ENCODE measurements at regions not wholly inside any gene's neighbourhood (a gene's known extent, or its start where the extent isn't known, plus 50 kb on each side); places are given as distances from the start of the nearest gene placed in this dataset.

- H3K36me3 Mint-ChIP-seq = no peaks in the 10 kb centered on the region
These were observed 732.5 kb upstream of the RBFOX1 start for GRCh38 chr16:6600167-6600566.

GRCh38 chr16:6593799-6594198 is 738.8 kb upstream of the RBFOX1 start:
- H3K27me3 Mint-ChIP-seq = peaks cover 13% of the 10 kb centered on the region
- DNase-seq (ENCODE audit: extremely low spot score, unreplicated experiment) = no peak
- H3K4me3 Mint-ChIP-seq = no peak overlapping the region
- no peaks in the 10 kb centered on the region for H3K4me1 Mint-ChIP-seq (ENCODE audit: unreplicated experiment)
- no peaks in the 10 kb centered on the region for H3K9me3 Mint-ChIP-seq
- no peak overlapping the region for H3K27ac Mint-ChIP-seq
- no peak for TF ChIP-seq CTCF (conservative IDR thresholded peaks at IDR 0.05)
- H3K36me3 Mint-ChIP-seq = no peaks in the 10 kb centered on the region

More at GRCh38 chr16:6600167-6600566, 732.5 kb upstream of the RBFOX1 start:
- Mint-ChIP-seq H3K4me1 (ENCODE audit: unreplicated experiment) (peaks cover 6% of the 10 kb centered on the region), H3K27me3 (peaks cover 31% of the 10 kb centered on the region), H3K4me3 (no peak overlapping the region), H3K27ac (no peak overlapping the region), H3K9me3 (no peaks in the 10 kb centered on the region)
- DNase-seq (ENCODE audit: extremely low spot score, unreplicated experiment) = no peak
- no peak for TF ChIP-seq CTCF (conservative IDR thresholded peaks at IDR 0.05)

GRCh38 chr16:6576606-6577005 is 756.0 kb upstream of the RBFOX1 start:
- no peaks in the 10 kb centered on the region for H3K9me3 Mint-ChIP-seq
- H3K4me1 Mint-ChIP-seq (ENCODE audit: unreplicated experiment) = no peaks in the 10 kb centered on the region
- no peak for TF ChIP-seq CTCF (conservative IDR thresholded peaks at IDR 0.05)
- H3K27me3 Mint-ChIP-seq = peaks cover 17% of the 10 kb centered on the region
- H3K36me3 Mint-ChIP-seq = no peaks in the 10 kb centered on the region
- H3K4me3 Mint-ChIP-seq = no peak overlapping the region
- DNase-seq (ENCODE audit: extremely low spot score, unreplicated experiment) = no peak
- no peak overlapping the region for H3K27ac Mint-ChIP-seq

- no peak overlapping the region for H3K4me3 Mint-ChIP-seq
- H3K36me3 Mint-ChIP-seq = no peaks in the 10 kb centered on the region
These were observed 756.5 kb upstream of the RBFOX1 start for GRCh38 chr16:6576113-6576512.

GRCh38 chr16:6574146-6574545 is 758.5 kb upstream of the RBFOX1 start:
- peaks cover 17% of the 10 kb centered on the region for H3K27me3 Mint-ChIP-seq

More at GRCh38 chr16:6576113-6576512, 756.5 kb upstream of the RBFOX1 start:
- DNase-seq (ENCODE audit: extremely low spot score, unreplicated experiment) = no peak
- no peak for TF ChIP-seq CTCF (conservative IDR thresholded peaks at IDR 0.05)
- Mint-ChIP-seq H3K9me3 (no peaks in the 10 kb centered on the region), H3K27me3 (peaks cover 17% of the 10 kb centered on the region), H3K27ac (no peak overlapping the region), H3K4me1 (ENCODE audit: unreplicated experiment) (peaks cover 4% of the 10 kb centered on the region)

More at GRCh38 chr16:6574146-6574545, 758.5 kb upstream of the RBFOX1 start:
- Mint-ChIP-seq H3K4me3 (no peak overlapping the region), H3K4me1 (ENCODE audit: unreplicated experiment) (peaks cover 5% of the 10 kb centered on the region), H3K27ac (no peak overlapping the region), H3K9me3 (no peaks in the 10 kb centered on the region), H3K36me3 (no peaks in the 10 kb centered on the region)
- no peak for TF ChIP-seq CTCF (conservative IDR thresholded peaks at IDR 0.05)
- DNase-seq (ENCODE audit: extremely low spot score, unreplicated experiment) = no peak
